ENCODE measurements at regions not wholly inside any gene's neighbourhood (a gene's known extent, or its start where the extent isn't known, plus 50 kb on each side); places are given as distances from the start of the nearest gene placed in this dataset.

DNA sequence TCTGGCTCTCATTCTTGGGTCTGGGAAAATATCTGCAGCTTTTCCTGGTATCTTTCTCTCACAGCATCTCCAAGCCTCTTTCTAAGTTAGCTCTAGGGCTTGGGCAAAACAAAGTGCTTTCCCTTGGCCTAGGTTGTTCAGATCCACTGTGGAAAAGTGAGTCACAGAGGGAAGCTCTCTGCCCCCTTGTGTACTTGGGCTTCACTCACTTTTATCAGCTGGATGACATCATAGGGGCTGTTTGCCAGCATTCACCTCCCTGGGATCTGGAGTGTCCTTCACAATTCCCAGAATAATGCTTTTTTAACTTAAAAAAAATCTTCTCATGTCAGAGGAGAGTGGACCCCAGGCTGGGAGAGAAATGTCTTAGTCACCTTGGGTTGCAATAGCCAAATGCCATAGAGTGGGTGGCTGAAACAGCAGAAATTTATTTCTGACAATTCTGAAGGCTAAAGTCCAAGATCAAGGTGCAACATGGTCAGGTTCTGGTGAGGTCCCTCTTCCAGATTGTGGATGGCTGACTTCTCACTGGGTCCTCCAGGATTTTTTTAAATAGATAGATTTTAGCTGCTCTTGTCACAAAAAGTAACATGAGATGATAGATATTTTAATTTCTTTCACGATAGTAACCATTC lies 247.8 kb downstream of the SH2D1A start:
- Histone ChIP-seq H3K36me3 (ENCODE audit: insufficient read depth, low read length) (no peaks in the 10 kb centered on the region), H3K27ac (ENCODE audit: low read length) (no peak overlapping the region), H3K9me3 (ENCODE audit: low read length) (no peaks in the 10 kb centered on the region), H3K4me3 (ENCODE audit: low read length) (no peak overlapping the region), H3K9ac (ENCODE audit: low read length) (no peak overlapping the region), H3K9me2 (replicated peaks; ENCODE audit: insufficient read depth, low read length) (no peaks in the 10 kb centered on the region), H3K4me2 (ENCODE audit: low read depth, low read length, poor library complexity, severe bottlenecking) (no peak overlapping the region), H4K20me1 (ENCODE audit: insufficient read depth, low read depth, low read length) (no peaks in the 10 kb centered on the region), H3K4me1 (ENCODE audit: low read length) (no peaks in the 10 kb centered on the region), H3K79me2 (ENCODE audit: low read length) (no peaks in the 10 kb centered on the region), H2AFZ (ENCODE audit: low read length) (no peak overlapping the region), H3K27me3 (ENCODE audit: low read length) (no peaks in the 10 kb centered on the region)
- DNase-seq = no peak

DNA sequence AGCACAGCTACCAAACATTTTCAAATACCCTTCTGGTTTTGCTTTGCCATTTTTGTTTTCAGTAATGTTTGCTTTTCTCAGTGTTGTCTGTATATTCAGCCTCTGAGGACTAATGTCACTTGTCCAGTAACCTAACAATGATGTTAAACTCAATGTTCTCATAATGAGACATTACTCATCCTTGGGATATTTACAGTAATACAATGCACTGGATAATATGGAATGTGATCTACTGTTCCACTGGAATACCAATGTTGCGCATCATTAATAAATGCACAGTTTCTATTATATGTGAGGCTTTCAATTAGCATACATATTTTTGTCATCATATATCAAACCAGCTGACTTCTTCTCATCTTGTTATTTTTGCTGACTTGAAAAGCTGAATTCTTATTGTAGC lies 259.1 kb downstream of the SH2D1A start:
- no peaks in the 10 kb centered on the region for H3K9me2 ChIP-seq (replicated peaks; ENCODE audit: insufficient read depth, low read length)
- no peaks in the 10 kb centered on the region for H3K27me3 ChIP-seq (ENCODE audit: low read length)
- no peaks in the 10 kb centered on the region for H3K36me3 ChIP-seq (ENCODE audit: insufficient read depth, low read length)
- H3K9me3 ChIP-seq (ENCODE audit: low read length) = no peaks in the 10 kb centered on the region
- no peak overlapping the region for H2AFZ ChIP-seq (ENCODE audit: low read length)
- no peak overlapping the region for H3K4me3 ChIP-seq (ENCODE audit: low read length)
- H3K4me2 ChIP-seq (ENCODE audit: low read depth, low read length, poor library complexity, severe bottlenecking) = no peak overlapping the region
- H3K9ac ChIP-seq (ENCODE audit: low read length) = no peak overlapping the region
- no peaks in the 10 kb centered on the region for H3K4me1 ChIP-seq (ENCODE audit: low read length)
- no peak overlapping the region for H3K27ac ChIP-seq (ENCODE audit: low read length)
- DNase-seq = no peak
- no peaks in the 10 kb centered on the region for H3K79me2 ChIP-seq (ENCODE audit: low read length)
- no peaks in the 10 kb centered on the region for H4K20me1 ChIP-seq (ENCODE audit: insufficient read depth, low read depth, low read length)

DNA sequence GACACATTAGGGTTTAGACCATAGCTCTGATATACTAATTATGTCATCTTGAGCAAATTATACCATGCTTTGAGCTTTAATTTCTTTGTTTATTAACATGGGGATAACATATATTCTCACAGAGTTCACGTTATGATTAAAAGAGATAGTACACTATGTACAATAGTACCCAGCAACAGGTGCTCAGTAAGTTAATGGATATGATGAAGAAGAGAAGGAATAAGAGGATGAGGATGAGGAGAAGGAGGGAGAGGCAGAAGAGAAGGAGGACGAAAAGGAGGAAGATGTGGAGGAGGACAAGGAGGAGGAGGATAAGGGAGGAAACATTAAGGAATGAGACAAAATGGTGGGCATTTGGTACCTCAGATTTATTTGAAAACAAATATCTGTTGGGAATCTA lies 260.4 kb downstream of the SH2D1A start:
- Histone ChIP-seq H3K27ac (ENCODE audit: low read length) (no peak overlapping the region), H3K4me3 (ENCODE audit: low read length) (no peak overlapping the region), H3K4me2 (ENCODE audit: low read depth, low read length, poor library complexity, severe bottlenecking) (no peak overlapping the region), H3K27me3 (ENCODE audit: low read length) (no peaks in the 10 kb centered on the region), H2AFZ (ENCODE audit: low read length) (no peak overlapping the region), H3K9me2 (replicated peaks; ENCODE audit: insufficient read depth, low read length) (no peaks in the 10 kb centered on the region), H3K4me1 (ENCODE audit: low read length) (no peaks in the 10 kb centered on the region), H3K36me3 (ENCODE audit: insufficient read depth, low read length) (no peaks in the 10 kb centered on the region), H4K20me1 (ENCODE audit: insufficient read depth, low read depth, low read length) (no peaks in the 10 kb centered on the region), H3K79me2 (ENCODE audit: low read length) (no peaks in the 10 kb centered on the region), H3K9me3 (ENCODE audit: low read length) (no peaks in the 10 kb centered on the region), H3K9ac (ENCODE audit: low read length) (no peak overlapping the region)
- no peak for DNase-seq

DNA sequence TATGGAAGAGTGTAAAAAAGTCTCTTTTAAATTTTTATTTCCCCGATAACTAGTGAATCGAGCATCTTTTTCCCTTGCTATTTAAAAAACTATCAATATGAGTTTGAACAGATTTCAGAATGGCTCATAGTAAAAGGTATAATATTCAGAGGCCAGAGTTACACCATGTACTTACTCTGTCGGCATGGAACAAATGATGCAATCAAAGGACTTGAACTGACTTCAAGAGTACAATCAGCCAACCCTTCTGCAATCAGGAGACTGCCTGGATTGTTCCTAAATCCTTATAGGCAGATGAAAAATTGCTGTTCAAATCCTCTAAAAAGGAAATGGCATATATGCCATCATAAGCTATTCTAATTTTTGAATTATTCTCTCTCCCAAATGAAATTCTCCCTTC lies 273.3 kb downstream of the SH2D1A start:
- Histone ChIP-seq H3K27me3 (ENCODE audit: low read length) (no peaks in the 10 kb centered on the region), H2AFZ (ENCODE audit: low read length) (no peak overlapping the region), H3K4me2 (ENCODE audit: low read depth, low read length, poor library complexity, severe bottlenecking) (no peak overlapping the region), H3K4me3 (ENCODE audit: low read length) (no peak overlapping the region), H4K20me1 (ENCODE audit: insufficient read depth, low read depth, low read length) (no peaks in the 10 kb centered on the region), H3K9me2 (replicated peaks; ENCODE audit: insufficient read depth, low read length) (no peaks in the 10 kb centered on the region), H3K4me1 (ENCODE audit: low read length) (no peaks in the 10 kb centered on the region), H3K9me3 (ENCODE audit: low read length) (no peaks in the 10 kb centered on the region), H3K9ac (ENCODE audit: low read length) (no peak overlapping the region), H3K36me3 (ENCODE audit: insufficient read depth, low read length) (no peaks in the 10 kb centered on the region), H3K79me2 (ENCODE audit: low read length) (no peaks in the 10 kb centered on the region), H3K27ac (ENCODE audit: low read length) (no peak overlapping the region)
- DNase-seq = no peak

DNA sequence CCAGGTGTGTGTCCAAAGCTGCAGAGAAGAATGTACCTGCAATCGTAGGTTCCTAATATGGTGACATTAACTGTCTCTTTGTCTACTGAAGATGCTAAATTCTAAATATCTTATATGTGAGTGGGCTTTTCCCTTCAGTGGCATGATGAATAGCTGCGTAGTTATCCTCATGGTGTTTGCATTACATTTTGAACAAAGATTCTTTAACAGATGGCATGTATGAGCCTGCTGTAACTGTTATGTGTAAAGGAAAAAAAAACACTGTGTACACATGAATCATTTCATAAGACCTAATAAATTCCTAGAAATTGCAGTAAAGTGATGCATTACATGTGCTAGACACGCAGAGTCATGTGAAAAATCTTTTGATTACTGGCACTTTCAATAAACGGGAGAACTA lies 288.0 kb downstream of the SH2D1A start:
- no peaks in the 10 kb centered on the region for H3K36me3 ChIP-seq (ENCODE audit: insufficient read depth, low read length)
- H4K20me1 ChIP-seq (ENCODE audit: insufficient read depth, low read depth, low read length) = no peaks in the 10 kb centered on the region

DNA sequence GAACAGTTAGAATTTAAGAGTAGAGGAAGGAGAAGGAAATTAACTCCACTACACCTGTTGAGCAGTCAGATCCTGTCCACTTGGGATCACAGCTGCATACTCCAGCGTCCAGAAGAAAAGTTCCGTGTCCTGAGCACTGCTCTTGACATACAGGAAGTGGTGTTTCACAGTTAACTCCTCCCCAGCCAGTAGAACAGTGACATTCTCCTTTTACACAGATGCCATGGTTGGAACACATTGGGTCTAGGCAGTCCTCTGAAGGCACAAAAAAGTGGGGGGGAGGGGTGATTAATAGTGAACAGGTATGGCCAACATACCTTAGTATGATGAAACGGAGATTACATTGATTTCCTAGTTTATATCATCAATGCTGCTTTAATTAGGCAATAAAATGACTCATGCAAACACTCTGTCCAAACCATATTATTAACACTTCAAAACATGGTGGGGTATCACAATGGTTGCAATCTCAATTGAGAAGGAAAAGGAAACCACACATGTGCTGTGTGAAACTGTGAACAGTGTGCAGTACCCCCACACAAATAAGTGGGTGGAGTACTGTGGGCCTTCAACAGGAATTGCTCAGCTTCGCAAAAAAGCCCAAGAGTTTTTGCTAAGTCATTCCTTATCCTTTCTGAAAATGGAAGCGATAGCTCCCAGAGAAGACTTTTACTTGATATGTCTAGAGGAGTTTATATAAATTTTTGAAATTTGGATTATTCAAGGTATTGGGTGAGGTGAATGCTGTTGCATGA lies 295.6 kb downstream of the SH2D1A start:
- no peaks in the 10 kb centered on the region for H3K79me2 ChIP-seq (ENCODE audit: low read length)
- no peak overlapping the region for H3K27ac ChIP-seq (ENCODE audit: low read length)
- no peak overlapping the region for H3K4me3 ChIP-seq (ENCODE audit: low read length)
- H3K9me3 ChIP-seq (ENCODE audit: low read length) = no peaks in the 10 kb centered on the region
- no peaks in the 10 kb centered on the region for H3K36me3 ChIP-seq (ENCODE audit: insufficient read depth, low read length)
- H3K27me3 ChIP-seq (ENCODE audit: low read length) = no peaks in the 10 kb centered on the region
- DNase-seq = no peak
- no peak overlapping the region for H3K9ac ChIP-seq (ENCODE audit: low read length)
- no peak overlapping the region for H3K4me2 ChIP-seq (ENCODE audit: low read depth, low read length, poor library complexity, severe bottlenecking)
- H2AFZ ChIP-seq (ENCODE audit: low read length) = no peak overlapping the region
- no peaks in the 10 kb centered on the region for H3K4me1 ChIP-seq (ENCODE audit: low read length)
- no peaks in the 10 kb centered on the region for H4K20me1 ChIP-seq (ENCODE audit: insufficient read depth, low read depth, low read length)
- no peaks in the 10 kb centered on the region for H3K9me2 ChIP-seq (replicated peaks; ENCODE audit: insufficient read depth, low read length)

More for the DNA sequence above, 288.0 kb downstream of the SH2D1A start:
- Histone ChIP-seq H3K4me3 (ENCODE audit: low read length) (no peak overlapping the region), H3K9me3 (ENCODE audit: low read length) (no peaks in the 10 kb centered on the region), H3K4me1 (ENCODE audit: low read length) (no peaks in the 10 kb centered on the region), H3K27ac (ENCODE audit: low read length) (no peak overlapping the region), H2AFZ (ENCODE audit: low read length) (no peak overlapping the region), H3K4me2 (ENCODE audit: low read depth, low read length, poor library complexity, severe bottlenecking) (no peak overlapping the region), H3K79me2 (ENCODE audit: low read length) (no peaks in the 10 kb centered on the region), H3K9ac (ENCODE audit: low read length) (no peak overlapping the region), H3K27me3 (ENCODE audit: low read length) (no peaks in the 10 kb centered on the region), H3K9me2 (replicated peaks; ENCODE audit: insufficient read depth, low read length) (no peaks in the 10 kb centered on the region)
- no peak for DNase-seq

DNA sequence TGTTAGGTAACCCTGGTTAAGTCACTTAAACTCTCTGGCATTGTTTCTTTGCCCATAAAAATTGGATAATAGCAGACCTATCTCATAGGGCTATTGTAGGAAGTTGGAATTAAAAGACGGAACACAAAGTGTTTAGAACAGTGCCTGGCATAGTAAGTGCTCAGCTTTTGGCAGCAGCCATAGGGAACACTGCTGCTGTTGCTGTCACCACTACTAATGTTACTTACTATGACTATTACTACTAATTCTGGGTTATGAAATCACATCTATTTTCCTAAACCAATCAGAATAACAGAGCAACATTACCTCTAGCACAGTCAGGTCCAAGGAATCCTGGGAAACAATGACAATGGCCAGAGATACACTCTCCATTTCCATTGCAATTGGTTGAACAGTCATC lies 300.0 kb downstream of the SH2D1A start:
- Histone ChIP-seq H3K4me3 (ENCODE audit: low read length) (no peak overlapping the region), H3K79me2 (ENCODE audit: low read length) (no peaks in the 10 kb centered on the region), H3K9me3 (ENCODE audit: low read length) (no peaks in the 10 kb centered on the region), H2AFZ (ENCODE audit: low read length) (no peak overlapping the region), H3K27ac (ENCODE audit: low read length) (no peak overlapping the region), H4K20me1 (ENCODE audit: insufficient read depth, low read depth, low read length) (no peaks in the 10 kb centered on the region), H3K9me2 (replicated peaks; ENCODE audit: insufficient read depth, low read length) (no peaks in the 10 kb centered on the region), H3K27me3 (ENCODE audit: low read length) (no peaks in the 10 kb centered on the region), H3K9ac (ENCODE audit: low read length) (no peak overlapping the region), H3K36me3 (ENCODE audit: insufficient read depth, low read length) (no peaks in the 10 kb centered on the region), H3K4me2 (ENCODE audit: low read depth, low read length, poor library complexity, severe bottlenecking) (no peak overlapping the region), H3K4me1 (ENCODE audit: low read length) (no peaks in the 10 kb centered on the region)
- no peak for DNase-seq

DNA sequence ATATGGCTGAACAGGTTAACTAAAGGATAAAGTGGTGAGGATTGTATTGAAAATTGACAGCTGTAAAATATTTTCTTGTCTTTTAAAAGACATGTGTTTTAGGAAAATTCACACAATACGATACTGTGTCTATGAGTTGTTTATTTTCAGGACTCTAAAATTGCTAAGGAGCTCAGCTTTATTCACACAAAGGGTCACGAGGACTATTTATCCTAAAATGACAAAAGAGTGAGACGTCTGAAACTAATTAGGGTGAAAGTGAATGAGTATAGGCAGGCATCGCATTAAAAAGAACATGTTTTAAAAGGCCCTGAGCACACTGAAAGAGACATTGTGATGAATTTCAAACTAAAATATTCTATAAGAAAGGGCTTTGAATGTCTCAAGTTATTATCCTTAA lies 304.7 kb downstream of the SH2D1A start:
- no peak overlapping the region for H2AFZ ChIP-seq (ENCODE audit: low read length)
- no peaks in the 10 kb centered on the region for H3K27me3 ChIP-seq (ENCODE audit: low read length)
- no peak overlapping the region for H3K4me2 ChIP-seq (ENCODE audit: low read depth, low read length, poor library complexity, severe bottlenecking)
- H3K9ac ChIP-seq (ENCODE audit: low read length) = no peak overlapping the region
- DNase-seq = no peak
- H3K27ac ChIP-seq (ENCODE audit: low read length) = no peak overlapping the region
- H3K79me2 ChIP-seq (ENCODE audit: low read length) = no peaks in the 10 kb centered on the region
- H3K36me3 ChIP-seq (ENCODE audit: insufficient read depth, low read length) = no peaks in the 10 kb centered on the region
- H3K9me2 ChIP-seq (replicated peaks; ENCODE audit: insufficient read depth, low read length) = no peaks in the 10 kb centered on the region
- no peaks in the 10 kb centered on the region for H3K9me3 ChIP-seq (ENCODE audit: low read length)
- no peak overlapping the region for H3K4me3 ChIP-seq (ENCODE audit: low read length)
- no peaks in the 10 kb centered on the region for H3K4me1 ChIP-seq (ENCODE audit: low read length)
- H4K20me1 ChIP-seq (ENCODE audit: insufficient read depth, low read depth, low read length) = no peaks in the 10 kb centered on the region
